Kidney (tissue), 13 donors: ENCODE measurements at regions not wholly inside any gene's neighbourhood (a gene's known extent, or its start where the extent isn't known, plus 50 kb on each side); places are given as distances from the start of the nearest gene placed in this dataset.

Experiments
- DNase-seq, 5 donors: peaks; one replicate each; pipeline ENCODE4 v3.0.0-alpha.2; 2013 to 2020
- FAIRE-seq: peaks from 2 replicates; lab custom pipeline; 2012; peaks lifted over from hg19 to GRCh38; lab: Jason Lieb, UNC
- H3K27ac ChIP-seq, 2 donors: one replicate each; pipeline ENCODE4 v1.7.0; 2013; ENCODE audit warnings: low read depth in 2 of 2, low read length in 2 of 2, inconsistent platforms in 1 of 2
- H3K27me3 ChIP-seq: one replicate; pipeline ENCODE4 v1.7.1; 2013; ENCODE audit warnings: low read length, inconsistent platforms; ENCODE audit not compliant: control insufficient read depth, insufficient read depth
- H3K36me3 ChIP-seq, 3 donors: one replicate each; pipeline versions ENCODE4 v1.7.0 to v1.7.1; 2013; ENCODE audit warnings: low read length in 3 of 3, control low read depth in 1 of 3, inconsistent platforms in 1 of 3; ENCODE audit not compliant: insufficient read depth in 3 of 3, control insufficient read depth in 2 of 3
- H3K4me1 ChIP-seq, 3 donors: one replicate each; pipeline versions ENCODE4 v1.7.0 to v1.7.1; 2013; ENCODE audit warnings: low read length in 3 of 3, inconsistent platforms in 1 of 3, low read depth in 1 of 3; ENCODE audit not compliant: control insufficient read depth in 2 of 3, insufficient read depth in 2 of 3
- H3K4me3 ChIP-seq, 3 donors: one replicate each; pipeline versions ENCODE4 v1.7.0 to v1.8.1; 2013; ENCODE audit warnings: low read length in 3 of 3, control low read depth in 1 of 3, inconsistent platforms in 1 of 3
- H3K9ac ChIP-seq, 3 donors: one replicate each; pipeline versions ENCODE4 v1.7.0 to v1.7.1; 2013; ENCODE audit warnings: low read length in 3 of 3, control low read depth in 1 of 3, inconsistent platforms in 1 of 3
- H3K9me3 ChIP-seq, 3 donors: one replicate each; pipeline versions ENCODE4 v1.7.0 to v1.7.1; 2013; ENCODE audit warnings: low read length in 3 of 3, control low read depth in 1 of 3, inconsistent platforms in 1 of 3; ENCODE audit not compliant: control insufficient read depth in 2 of 3, insufficient read depth in 1 of 3
- CTCF ChIP-seq: IDR thresholded peaks from 3 replicates; pipeline ENCODE4 v1.5.1; 2012; ENCODE audit warnings: mild to moderate bottlenecking, moderate library complexity, borderline replicate concordance; ENCODE audit not compliant: insufficient read depth; ENCODE audit errors: extremely low read depth
- intact Hi-C: fragments of 100-400 bp; cut with DNase I; formaldehyde crosslinking; loops from one replicate; pipeline ENCODE4 v1.11.1; 2022
- donor health status: control.
- donor health status: control.
- donor health status: control.
- donor health status: control.
- donor health status: control.
- donor health status: DM: yes; HTN: yes; CAD: no.
- donor health status: Normal renal cell carcinoma (clear cell type).

- no peak for DNase-seq
- Histone ChIP-seq H3K36me3 (no peaks in the 10 kb centered on the region), H3K27me3 (no peaks in the 10 kb centered on the region), H3K9ac (no peak overlapping the region), H3K27ac (no peak overlapping the region), H3K9me3 (no peaks in the 10 kb centered on the region), H3K4me3 (no peak overlapping the region), H3K4me1 (no peaks in the 10 kb centered on the region)
- intact Hi-C loops: no loop called here
- no peak for FAIRE-seq
- TF ChIP-seq CTCF: no peak
Measured at GRCh38 chr2:200203381-200203827, 103.1 kb upstream of the SPATS2L start.

GRCh38 chr2:200208041-200208440, 98.5 kb upstream of the SPATS2L start:
- Histone ChIP-seq H3K9me3 (peaks cover 0 to 4% (median 0%) of the 10 kb centered on the region in 3 donors), H3K36me3 (no peaks in the 10 kb centered on the region), H3K4me3 (no peak overlapping the region), H3K27ac (no peak overlapping the region), H3K27me3 (no peaks in the 10 kb centered on the region), H3K4me1 (no peaks in the 10 kb centered on the region), H3K9ac (no peak overlapping the region)
- FAIRE-seq: no peak
- no peak for TF ChIP-seq CTCF
- no peak for DNase-seq
- intact Hi-C loops: no loop called here

GRCh38 chr2:200209030-200209429, 97.5 kb upstream of the SPATS2L start:
- TF ChIP-seq CTCF: no peak
- intact Hi-C loops: no loop called here
- Histone ChIP-seq H3K27me3 (no peaks in the 10 kb centered on the region), H3K9me3 (peaks cover 0 to 4% (median 0%) of the 10 kb centered on the region in 3 donors), H3K36me3 (no peaks in the 10 kb centered on the region), H3K27ac (no peak overlapping the region), H3K9ac (no peak overlapping the region), H3K4me1 (no peaks in the 10 kb centered on the region), H3K4me3 (no peak overlapping the region)
- DNase-seq: no peak
- no peak for FAIRE-seq

GRCh38 chr2:200211643-200212042, 94.8 kb upstream of the SPATS2L start:
- Histone ChIP-seq H3K9me3 (peaks cover 0 to 4% (median 0%) of the 10 kb centered on the region in 3 donors), H3K27me3 (no peaks in the 10 kb centered on the region), H3K4me1 (no peaks in the 10 kb centered on the region), H3K4me3 (no peak overlapping the region), H3K36me3 (no peaks in the 10 kb centered on the region), H3K27ac (no peak overlapping the region), H3K9ac (no peak overlapping the region)
- DNase-seq (no peak), FAIRE-seq (no peak)
- intact Hi-C loops: no loop called here
- TF ChIP-seq CTCF: no peak
